Daoy (cell line): ENCODE measurements at regions not wholly inside any gene's neighbourhood (a gene's known extent, or its start where the extent isn't known, plus 50 kb on each side); places are given as distances from the start of the nearest gene placed in this dataset.

ENCODE experiments used
- DNase-seq: peaks from one replicate; pipeline ENCODE4 v3.0.0-alpha.2; 2015; ENCODE audit warnings: low read depth

DNA sequence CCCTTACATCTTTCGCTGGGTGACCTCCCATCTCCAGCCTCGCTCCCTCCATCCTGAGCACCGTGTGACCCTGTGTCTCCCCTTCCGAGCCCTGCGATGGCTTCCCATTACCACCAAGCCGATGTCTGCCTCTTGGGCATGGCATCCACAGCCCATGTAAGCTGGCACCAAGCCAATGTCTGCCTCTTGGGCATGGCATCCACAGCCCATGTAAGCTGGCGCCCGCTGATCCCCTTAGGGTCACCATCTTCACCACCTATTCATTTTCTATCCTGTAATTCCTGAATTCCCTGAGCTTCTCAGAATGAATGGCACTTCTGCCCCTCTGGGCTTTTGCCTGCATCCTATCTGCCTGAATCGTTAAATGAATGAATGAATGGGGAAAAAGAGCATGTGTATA lies 478.2 kb upstream of the CCL2 start:
- DNase-seq: no peak

DNA sequence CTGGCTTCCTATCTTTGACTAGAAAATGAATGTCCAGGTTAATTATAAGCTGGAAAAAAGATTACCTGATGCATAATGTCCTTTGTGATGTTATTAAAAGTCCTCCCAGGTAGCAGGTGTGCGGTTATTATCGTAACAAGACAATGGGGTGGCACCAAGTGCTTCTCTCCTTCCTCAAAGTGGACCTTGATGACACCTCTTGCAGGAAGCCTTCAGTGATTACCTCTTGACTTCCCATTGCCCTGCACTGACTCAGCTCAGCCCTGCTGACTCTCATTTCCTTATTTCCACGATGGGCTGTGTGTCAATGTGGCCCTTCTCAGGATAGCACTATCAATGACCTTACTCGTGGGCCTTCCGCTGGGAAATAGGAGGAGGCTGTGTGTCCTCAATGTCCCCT lies 477.4 kb upstream of the CCL2 start:
- DNase-seq: no peak

DNA sequence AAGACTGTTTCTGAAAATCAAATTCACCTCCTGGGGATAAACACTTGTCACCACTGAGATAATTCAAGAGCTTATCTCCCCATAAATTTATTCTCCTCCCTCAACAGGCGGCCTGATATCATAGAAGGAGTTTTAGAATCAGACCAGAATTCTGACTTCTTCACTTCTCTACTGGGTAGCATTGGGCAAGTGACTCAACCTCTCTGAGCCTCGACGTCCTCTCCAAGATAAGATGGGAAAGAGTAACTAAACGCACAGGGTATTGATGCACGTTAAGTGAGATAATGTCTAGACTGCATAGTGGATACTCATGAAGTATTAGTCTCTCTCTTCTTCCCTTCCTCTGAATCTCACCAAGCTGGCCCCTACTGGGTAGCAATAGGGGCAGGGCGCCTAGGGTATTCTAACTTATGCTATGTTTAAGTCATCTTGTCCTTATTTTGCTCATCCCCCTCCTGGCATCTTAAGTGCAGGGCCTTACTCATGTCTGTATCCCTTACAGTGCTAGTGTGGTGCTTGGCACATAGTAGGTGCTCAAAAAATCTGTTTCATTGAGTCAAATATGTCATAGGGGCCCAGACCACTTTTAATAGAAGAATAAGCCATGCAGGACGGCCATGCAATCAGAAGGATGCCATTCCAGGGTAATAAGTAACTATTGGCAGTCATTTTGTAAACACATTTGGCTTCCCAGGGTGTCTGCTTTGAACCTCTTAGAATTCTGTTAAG lies 476.4 kb upstream of the CCL2 start:
- no peak for DNase-seq

DNA sequence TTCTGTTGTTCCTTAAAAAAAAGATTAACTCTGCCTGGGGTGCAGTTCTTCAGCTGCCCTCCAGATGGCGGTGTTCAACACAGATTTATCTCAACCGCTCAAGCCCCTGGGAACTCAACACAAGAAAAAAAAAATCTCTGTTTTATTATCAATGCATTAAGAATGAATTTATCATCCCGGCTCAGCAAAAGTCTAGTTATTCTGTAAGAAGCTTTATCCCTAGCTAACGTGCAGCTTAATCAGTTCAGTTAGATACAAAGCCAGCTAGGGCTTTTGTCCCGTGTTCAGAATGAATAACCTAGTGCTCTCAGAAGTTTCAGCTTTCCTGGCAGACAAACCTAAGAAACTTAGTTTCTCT lies 475.9 kb upstream of the CCL2 start:
- DNase-seq: peak; percentile 71

DNA sequence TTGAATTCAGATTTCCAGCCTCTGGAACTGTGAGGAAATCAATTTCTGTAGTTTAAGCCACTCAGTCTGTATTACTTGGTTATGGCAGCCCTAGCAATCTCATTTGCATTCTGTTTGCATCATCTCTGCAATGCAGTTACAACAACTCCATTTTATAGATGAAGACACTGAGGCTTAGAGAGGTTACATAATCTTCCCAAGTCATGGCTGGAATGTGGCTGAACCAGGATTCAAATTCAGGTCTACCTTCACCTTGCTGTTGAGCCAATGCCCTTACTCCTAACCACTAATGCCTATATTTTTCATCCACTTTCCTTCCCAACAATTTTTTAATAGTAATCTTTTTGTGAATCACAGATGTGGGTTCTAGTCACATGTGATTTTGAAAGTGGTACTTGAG lies 469.8 kb upstream of the CCL2 start:
- DNase-seq: no peak

DNA sequence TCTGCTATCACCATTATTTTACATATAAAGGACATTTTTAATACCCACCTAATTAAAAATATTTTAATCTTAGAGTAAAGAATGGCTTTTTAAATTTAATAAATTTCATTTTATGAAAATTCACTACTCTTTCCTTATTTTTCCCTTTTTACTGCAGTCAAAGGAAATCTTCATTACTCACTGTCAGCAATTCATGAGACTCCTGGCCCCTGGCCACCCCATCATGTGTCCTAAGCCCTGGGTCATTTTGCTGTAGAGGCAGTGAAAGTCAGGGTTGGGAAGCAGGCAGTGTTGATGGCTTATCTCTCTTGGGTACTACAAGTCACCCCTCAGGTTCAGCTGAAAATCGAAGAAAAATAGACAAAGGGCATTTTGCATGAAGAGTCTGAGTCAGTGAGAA lies 468.6 kb upstream of the CCL2 start:
- no peak for DNase-seq

DNA sequence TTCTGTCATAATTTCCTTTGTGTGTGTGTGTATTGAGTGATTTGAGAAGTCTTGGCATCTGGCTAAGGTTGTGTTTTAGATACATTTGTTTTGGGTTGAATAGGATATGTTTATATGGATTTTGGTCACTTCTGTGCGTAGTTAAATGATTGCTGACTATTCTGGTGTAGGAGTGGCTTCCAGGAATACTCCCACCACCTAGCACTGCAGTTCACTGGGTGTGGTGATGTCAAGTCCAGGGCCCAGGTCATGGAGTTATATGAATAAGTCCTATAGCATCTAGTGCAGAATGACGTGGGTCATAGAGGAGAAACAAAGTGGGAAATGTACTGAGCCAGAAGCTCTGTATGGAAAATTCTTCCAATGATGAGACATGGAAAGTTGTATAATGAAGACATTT lies 465.4 kb upstream of the CCL2 start:
- DNase-seq: no peak

DNA sequence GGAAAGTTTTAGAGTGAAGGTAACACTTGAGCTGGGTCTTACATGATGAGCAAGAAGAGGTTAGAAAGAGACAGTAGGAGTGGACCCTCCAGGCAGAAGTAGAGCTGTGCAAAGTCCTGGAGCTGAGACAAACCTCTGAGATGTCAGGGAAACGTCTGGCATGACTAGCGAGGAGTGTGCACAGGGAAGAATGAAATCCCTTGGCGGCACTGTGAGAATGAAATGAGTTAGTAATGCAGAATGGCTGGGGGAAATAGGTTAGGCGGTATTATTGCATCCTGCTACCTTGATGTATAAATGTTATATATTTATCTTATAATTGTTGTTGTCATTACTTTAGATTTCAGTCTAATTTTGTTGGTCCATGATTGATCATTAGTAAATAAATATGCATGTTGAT lies 457.9 kb upstream of the CCL2 start:
- no peak for DNase-seq

DNA sequence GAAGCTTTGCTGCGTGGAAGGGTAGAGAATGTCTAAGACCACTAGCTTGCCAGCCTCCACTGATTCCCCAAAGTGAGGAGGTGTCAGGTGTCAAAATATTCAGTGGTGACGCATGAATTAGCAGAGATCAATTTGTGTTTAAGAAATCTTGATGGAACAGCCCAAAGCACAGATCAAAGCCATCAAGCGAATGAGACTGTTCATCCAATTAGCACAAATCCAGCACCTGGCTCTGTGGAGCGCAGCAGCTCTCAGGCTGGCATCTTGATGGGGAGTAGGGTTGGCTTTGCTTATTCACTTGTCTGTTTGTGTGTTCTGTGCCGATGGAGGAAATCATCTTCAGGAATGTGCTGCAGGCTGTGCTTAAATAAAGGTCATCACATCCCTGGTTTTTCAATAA lies 456.8 kb upstream of the CCL2 start:
- no peak for DNase-seq

DNA sequence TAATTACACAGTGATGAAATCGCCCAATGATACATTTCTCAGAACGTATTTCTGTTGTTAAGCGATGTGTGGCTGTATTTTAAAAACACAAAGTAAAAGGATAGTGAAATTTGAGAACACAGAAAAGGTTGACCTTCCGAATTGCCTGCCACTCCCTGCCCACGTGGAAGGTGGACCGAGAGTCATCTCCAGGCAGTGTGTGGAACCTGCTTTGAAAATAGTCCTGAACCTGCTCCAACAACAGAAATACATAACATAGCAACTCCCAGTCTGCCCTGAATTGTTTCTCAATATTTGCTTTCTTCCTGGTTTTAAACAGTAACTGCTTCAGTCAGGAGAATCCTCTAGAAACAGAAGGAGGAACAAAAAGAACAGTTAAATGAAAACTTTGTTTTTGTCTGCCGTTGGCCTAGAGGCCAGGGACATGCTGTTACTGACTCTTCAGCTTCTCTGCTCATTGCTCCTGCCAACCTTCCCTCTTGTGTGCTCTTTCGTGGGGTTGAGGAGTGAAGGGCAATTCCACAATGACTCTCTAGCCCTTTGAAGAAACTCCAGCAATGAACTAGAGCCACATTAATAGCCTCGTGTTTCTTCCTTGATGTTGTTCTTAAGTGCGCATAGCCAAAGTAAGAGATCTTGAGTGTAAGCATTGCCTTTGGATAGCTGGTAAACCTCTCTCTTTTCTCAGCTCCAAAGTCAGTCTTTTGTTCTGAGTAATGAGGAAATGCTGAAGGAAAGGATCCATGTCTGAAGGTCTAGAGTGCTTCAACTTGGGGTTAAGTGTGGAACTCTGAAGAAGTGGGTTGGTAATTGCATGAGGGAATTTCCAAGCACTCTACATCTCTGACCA lies 452.5 kb upstream of the CCL2 start:
- DNase-seq: no peak

DNA sequence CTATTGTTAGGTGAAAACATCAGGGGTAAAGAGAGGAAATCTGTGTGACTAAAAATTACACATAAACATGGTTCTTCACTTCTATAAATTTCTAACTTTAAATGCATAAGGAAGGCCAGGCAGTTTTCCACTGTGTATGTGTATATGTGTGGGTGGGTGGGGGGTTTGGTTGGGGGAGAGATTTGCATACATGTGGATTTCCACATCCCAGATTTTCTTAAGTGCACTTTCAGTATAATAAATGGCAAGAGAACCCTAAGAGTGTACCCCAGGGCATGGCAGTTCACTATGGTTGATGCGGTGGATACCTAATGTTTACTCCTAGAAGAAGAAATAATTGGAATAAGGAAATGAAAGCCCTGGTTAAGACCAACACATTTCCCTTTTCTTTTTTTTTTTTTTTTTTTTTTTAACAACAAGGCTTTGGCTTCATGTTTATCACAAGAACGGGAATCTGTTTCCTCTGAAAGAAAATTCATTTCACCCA lies 451.8 kb upstream of the CCL2 start:
- no peak for DNase-seq

DNA sequence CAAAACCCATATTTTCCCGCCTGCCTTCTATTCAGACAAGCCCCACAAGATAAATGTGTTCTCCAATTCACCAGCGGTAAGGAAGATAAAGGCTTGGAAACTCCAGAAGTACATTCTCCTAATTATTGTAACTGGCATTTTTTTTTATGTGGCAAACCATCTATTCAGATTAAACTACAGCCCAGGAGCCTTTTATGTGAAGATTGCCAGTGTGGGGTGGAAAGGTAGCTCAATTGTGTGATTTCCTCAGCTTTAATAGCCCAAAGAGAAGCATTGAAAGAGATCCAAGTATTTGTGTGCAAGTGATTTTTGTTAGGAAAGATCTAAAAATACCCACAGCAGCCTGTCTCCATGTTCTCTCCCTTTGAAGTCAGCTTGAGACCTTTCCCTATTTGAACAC lies 451.4 kb upstream of the CCL2 start:
- no peak for DNase-seq

DNA sequence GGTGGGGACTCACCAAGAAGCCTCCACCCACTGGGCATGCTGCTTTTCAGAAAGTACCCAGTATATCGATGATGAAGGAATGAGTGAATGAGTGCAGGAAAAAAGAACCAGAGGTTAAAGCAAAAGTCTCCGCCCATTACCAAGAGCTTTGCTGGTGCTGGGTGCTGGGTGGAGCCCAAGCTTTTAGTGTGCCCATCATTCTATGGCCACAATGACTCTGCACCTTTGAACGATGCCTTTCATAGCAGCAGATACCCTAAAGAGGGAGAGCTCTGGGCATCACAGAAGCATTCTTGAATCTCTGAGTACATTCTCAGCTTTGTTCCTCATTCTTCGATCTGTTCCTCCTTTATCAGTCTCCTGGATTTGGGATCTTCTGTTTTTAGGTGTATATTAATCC lies 450.7 kb upstream of the CCL2 start:
- no peak for DNase-seq

DNA sequence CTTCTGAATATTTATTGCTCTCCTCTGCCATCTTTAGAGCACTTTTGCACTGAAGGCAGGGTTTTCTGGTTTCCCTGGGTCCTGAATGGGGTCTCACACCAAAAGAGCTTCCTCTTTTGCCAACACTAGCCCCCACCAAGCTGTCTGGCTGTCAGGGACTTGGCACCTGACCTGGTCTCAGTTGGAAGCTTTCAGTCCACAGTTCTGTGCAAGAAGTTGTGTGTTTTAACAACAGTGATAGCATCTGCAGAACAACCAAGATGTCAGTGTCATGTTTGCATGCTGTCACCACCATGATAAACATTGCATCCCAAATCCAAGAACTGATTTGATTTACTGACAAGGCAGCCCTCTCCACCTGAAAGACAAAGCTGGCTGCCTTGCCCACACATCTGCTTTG lies 448.5 kb upstream of the CCL2 start:
- DNase-seq: no peak

DNA sequence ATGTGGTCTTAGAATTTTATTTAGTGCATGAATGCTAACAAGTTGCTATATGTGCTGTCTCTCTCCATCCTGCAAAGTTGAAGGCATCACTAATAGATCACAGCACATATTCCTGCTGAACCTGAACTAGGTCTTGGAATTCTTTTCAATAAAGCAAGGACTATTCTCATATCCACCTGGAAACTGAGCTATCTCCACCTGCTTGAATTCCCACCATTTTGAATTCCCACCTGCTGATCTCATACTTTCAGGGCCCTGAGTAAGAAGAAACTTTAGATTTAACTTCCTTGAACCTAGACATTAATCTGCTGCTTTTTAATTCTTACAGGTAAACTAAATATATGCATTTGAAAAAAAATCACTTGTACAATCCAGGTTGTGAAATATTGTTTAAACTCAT lies 445.3 kb upstream of the CCL2 start:
- no peak for DNase-seq

DNA sequence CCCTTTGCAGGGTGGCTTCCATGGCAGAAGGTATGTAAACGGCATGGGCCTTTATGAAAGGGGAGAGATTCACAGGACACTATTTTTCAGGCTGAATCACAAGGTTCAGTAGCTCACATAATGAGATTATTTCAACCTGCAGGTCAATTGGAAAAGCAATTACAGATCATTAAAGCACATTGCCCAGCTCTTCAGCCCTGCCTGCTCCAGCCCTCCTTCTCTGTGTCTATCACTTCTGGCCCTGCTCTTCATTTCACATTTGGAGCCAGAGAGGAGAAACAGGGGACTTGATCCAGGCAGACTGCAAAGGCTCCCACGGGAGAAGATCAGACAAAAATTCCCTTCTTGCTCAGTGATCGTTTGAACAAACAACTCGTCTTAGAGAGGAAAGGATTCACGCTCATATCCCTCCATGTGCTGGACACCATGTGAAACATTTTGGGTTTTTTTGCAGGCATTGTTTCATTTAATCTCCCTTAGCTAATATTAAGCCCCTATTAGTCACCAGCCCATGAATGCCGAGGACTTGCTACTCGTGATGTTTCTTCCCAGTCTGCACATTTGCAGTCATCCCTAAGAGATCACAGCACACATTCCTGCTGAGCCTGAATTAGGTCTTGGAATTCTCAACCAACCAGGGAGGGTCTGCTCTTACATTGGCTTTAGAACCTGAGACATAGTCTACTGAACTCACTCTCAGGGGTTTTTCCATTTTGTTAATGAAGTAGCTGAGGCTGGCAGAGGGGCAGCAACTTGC lies 443.9 kb upstream of the CCL2 start:
- DNase-seq: peak; percentile 12

DNA sequence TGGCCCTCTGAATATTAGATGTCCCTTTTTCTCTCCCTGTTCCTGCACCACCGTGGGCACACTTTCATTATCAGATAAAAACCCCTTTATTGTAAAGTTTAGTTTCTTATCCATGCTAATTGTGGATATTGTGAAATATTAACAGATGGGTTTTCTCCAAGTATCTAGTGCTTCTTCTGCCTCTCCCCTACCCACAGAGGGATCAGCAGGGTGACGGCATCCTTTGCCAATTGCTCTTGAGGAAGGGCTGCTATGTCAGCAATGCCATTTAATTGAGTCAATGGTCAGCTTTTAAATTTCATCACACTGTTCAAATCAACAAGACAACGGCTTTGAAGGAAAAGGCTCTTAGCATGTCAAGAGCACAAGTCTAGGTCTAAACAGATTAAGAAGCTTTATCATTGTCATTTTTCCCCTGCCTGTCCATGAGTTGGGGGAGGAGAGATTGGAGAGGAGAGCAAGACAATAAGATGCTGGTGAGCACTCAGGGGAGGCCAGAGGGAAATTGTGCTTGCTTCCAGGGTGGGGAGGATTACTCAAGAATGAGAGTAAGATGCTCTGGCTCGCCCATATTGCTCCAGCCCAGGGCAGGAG lies 443.0 kb upstream of the CCL2 start:
- DNase-seq: no peak

DNA sequence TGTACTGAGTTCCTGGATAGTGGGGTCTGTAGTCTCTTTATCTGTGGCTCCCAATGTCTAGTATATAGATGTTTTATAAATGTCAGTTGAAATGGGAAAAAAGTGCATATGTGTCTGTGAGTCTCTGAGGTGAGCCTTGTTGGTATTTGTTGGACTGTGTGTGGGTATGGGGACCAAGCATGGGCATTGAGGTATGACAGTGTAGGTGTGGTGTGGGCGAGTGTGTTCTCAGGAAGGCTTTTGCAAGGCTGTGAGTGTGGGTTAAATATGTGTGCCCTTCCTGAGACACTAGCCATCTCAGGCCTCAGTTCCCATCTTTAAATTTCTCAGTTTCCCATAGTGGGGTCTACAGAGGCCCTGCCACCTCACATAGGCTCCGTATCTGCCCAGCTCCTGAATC lies 440.2 kb upstream of the CCL2 start:
- no peak for DNase-seq

DNA sequence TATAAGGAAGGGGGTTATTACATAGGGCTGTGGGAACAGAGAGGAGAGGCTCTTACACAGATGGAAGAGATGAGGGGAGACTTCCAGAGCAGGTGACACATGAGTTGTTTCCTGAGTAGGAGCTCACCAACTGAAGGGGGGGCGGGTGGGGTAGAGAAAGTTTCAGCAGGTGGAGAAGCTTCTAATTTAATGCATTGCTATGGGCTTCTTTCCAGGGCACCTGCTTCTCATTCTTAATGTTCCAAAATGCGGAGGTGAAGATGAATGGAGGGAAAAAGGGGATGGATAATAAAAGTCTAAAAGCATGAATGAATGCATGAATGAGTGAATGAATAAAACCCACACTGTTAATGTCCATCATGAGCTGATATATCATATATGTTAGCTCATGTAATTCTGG lies 439.0 kb upstream of the CCL2 start:
- DNase-seq: no peak

DNA sequence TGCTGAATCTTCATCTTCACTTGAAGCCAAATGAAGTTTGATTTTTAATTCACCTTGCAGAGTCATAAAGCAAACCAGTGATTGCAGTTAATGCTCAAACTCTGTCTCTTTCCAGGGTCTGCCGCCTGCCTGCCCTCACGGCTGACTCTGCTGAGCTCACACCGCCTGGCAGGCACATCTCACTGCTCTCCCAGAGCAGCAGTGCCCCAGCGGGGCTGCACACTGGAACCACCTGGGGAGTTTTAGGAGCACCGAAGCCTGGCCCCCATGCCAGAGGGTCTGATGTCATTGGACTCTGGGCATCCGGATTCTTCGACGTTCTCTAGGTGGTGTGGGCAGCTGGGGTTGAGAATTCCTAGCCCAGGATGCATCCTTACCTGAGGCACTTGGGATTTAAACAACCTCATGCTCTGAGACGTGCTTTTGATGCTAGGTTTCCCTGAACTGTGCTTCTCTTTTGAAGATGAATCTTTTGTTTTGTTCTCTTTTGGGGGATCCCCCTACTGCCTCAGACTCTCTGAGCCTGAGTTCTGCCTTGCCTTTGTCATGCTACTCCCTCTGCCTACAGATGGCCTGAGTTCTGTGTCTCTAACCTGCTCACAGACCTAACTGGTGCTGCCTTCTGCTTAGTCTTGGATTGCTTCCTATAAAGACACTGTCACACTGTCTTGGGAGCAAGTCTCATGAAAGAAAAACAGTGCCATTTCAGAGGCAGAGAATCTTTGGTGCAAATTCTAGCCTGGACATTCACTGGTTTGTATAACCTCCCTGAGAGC lies 438.1 kb upstream of the CCL2 start:
- DNase-seq: no peak

DNA sequence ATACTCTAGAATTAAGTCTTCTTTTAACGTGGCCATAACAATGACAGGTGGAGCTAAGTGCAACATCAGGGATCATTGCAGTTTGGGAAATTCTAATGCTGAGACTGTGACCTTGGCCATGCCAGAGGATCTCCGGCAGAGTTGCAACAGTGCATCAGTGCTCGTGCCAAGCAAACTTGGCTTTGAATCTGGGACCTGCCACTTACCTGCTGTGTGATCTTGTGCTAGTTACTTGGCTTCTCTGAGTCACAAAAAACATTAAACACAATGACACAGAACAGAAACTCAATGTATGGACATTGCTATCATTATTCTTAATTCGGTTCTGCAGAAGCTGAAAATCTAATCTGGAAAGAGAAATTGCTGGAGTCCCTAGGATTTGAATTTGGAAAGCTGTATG lies 435.5 kb upstream of the CCL2 start:
- no peak for DNase-seq

DNA sequence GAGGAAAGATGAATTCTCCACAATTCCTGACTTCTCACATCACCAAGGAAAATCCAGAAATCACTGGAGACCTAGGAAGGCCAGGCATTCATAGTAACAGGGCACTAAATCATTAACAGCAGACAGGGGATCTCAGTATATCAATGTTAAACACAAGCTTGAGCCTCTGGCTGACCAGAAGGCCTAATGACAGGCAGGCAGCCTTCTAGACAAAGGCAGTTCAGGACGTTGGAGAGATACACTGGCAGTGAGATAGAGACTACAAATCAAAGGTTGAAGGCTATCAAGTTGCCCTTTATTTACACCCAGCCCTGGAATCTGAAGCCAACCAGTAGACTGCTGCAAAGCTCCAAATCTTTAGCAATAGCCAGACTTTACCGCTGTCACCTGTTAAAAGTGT lies 422.8 kb upstream of the CCL2 start:
- DNase-seq: no peak
